HG03066 (cell line): ENCODE measurements at regions not wholly inside any gene's neighbourhood (a gene's known extent, or its start where the extent isn't known, plus 50 kb on each side); places are given as distances from the start of the nearest gene placed in this dataset.
"Not testable (repeated sequence)": the region's sequence is repeated elsewhere in the genome, so short reads cannot be mapped to it uniquely, and the experiment has no call there.

Experiments used
- ATAC-seq: cut with Tn5 transposase; IDR thresholded peaks from one replicate; pipeline ENCODE4 v1.9.1; 2021; ENCODE audit warnings: low read depth; ENCODE audit not compliant: unreplicated experiment

DNA sequence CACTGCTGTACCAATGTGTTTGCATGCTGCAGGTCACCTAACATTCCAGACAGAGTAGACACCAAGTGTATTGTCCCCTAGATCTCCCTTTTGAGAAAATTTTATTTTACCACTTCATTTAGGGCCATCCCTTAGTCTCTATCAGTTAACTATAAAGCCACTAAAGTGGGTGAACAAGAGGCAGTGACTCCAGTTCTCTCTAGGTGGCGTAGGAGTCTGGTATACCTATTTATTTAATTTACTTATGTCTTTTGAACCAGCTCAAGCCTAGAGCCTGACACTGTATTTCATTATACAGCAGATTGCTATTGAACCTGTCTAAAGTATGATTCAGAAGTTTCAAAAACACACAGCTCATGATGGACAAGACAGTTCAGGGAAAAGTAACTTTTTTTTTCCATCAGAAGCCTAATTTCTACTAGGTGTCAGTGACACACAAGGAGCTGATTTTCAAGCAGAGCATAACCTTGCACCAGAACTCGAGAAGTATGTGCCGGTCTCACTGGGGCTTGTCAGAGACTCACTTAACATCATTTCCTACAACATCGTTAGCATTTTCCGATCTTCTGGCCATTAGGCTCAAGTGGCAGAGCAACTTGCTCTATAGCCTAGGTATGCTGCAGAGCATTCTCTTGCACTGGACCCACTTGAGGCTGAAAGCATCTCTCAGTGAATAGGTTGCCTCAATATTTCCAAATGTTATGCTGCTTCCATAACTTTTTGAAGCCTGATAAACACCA, 175.4 kb downstream of the CDC14C start:
- no peak for ATAC-seq

DNA sequence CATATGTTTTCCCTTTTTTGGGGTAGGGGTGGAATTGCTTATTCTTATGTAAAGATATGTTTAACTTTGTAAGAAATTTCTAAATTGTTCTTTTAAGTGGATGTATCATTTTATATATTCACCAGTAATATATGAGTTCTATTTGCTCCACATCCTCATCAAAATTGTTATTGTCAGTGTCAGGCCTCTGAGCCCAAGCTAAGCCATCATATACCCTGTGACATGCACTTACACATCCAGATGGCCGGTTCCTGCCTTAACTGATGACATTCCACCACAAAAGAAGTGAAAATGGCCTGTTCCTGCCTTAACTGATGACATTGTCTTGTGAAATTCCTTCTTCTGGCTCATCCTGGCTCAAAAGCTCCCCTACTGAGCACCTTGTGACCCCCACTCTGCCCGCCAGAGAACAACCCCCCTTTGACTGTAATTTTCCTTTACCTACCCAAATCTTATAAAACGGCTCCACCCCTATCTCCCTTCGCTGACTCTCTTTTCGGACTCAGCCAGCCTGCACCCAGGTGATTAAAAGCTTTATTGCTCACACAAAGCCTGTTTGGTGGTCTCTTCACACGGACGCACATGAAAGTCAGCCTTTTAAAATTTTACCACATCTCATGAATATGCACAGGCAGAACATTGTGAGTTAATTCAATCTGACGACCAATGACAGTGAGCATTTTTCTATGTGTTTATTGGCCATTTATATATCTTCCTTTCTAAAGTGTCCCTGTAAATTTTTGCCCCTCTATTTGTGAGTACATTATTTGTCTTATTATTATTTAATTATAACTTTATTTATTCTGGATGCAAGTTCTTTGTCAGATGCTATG, 176.8 kb downstream of the CDC14C start:
- ATAC-seq, result not testable (repeated sequence)

GRCh38 chr7:49102411-49102810, 178.1 kb downstream of the CDC14C start:
- ATAC-seq, result no peak

DNA sequence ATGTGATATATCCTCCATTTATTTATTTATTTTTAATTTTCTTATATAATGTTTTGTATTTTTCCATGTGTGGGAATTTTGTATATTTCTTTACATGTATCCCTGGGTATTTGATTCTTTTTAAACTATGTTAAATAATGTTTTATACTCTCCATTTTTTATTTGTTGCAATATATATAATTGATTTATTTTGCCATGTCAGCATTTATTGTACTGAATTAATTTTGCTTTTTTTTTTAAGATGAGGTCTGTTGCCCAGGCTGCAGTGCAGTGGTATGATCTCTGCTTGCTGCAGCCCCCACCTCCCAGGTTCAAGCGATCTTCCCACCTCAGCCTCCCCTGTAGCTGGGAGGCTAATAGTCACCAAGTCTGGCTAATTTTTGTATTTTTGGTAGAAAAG, 187.4 kb downstream of the CDC14C start:
- ATAC-seq, result no peak

DNA sequence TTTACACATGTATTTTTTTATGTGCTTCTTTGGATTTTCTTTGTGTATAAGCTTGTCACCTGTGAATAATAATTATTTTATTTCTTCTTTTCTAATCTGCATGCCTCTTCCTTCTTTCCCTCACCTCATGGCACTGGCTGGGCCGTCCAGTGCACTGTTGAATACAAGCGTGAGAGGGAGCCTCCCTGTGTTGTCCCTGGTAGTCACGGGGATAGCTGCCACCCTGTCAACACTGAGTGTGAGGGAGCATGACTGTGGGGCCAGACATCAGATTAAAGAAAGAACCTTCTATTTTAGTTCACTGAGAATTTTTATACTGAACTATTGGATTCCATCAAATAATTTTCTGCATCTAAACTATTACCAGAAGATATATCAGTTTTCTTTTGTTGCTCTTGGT, 187.9 kb downstream of the CDC14C start:
- no peak for ATAC-seq

- ATAC-seq, result no peak
Observed at GRCh38 chr7:49112647-49113046, 188.3 kb downstream of the CDC14C start.

- no peak for ATAC-seq
Observed at GRCh38 chr7:49119706-49120105, 195.4 kb downstream of the CDC14C start.

- ATAC-seq, result no peak
Observed at GRCh38 chr7:49125246-49125645, 200.9 kb downstream of the CDC14C start.

DNA sequence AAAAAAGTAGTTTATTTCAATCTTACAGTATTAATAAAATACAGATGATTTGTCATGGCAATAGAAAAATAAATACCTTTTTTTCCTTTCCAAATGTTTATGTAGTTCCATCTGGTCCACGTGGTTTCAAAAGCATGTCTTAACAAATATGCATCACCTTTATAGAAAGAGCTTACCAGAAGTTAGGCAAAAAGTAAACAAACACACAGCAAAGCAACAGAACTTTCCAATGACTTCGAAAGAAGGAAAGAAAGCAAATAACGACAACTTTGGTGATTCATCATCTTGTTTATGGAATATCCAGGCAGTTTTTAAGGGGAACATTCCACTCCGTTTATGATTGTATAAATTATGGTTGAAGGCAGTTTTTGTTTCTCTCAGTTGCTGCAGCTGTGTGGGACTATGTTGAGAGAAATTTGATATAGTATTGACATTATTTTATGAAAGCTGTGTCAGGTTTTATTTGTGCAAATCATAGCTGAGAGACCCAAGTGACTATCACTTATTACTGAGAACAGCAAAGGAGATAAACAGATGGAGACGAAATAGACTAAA, 203.1 kb downstream of the CDC14C start:
- no peak for ATAC-seq

DNA sequence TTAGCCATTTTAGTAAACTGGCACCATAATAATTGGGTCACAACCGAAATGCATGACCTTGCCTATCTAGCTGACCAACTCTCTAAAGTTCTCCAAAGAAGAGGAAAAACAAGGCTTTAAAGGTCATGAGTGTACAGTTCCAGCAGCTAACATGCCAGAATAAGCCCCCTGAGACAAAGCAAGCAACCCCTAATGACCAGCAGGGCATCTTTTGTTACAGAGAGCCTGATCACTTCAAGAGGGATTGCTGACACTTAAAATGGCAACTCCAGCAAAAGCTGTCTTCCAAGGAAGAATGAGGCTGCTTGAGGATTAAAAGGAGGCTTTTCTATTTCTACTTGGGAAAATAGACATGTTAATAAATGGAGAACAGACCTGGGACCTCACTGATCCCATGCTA, 213.6 kb downstream of the CDC14C start:
- ATAC-seq, result no peak

DNA sequence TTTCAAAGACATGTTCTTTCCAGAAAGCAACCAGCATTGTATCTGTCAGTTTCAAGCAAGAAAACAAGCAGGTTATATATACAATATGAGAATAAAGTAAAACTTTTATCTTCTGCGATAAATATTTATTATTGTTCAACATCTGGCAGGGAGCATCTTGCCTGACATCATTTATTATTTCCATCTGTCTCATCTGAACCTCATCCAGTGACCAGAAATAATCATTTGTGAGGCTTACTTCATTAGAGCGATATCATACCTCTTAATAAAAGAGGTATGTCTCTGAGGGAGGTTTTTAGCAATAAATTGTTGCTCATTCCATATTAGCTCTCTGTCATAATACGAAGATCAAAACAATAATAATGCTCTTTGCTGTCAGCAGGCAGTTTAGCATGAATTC, 226.1 kb downstream of the CDC14C start:
- ATAC-seq, result no peak

- no peak for ATAC-seq
Observed at GRCh38 chr7:49151146-49151545, 226.8 kb downstream of the CDC14C start.

- ATAC-seq, result no peak
Observed at GRCh38 chr7:49158321-49158720, 234.0 kb downstream of the CDC14C start.

- no peak for ATAC-seq
Observed at GRCh38 chr7:49159536-49159935, 235.2 kb downstream of the CDC14C start.

GRCh38 chr7:49166441-49166840, 242.1 kb downstream of the CDC14C start:
- no peak for ATAC-seq

DNA sequence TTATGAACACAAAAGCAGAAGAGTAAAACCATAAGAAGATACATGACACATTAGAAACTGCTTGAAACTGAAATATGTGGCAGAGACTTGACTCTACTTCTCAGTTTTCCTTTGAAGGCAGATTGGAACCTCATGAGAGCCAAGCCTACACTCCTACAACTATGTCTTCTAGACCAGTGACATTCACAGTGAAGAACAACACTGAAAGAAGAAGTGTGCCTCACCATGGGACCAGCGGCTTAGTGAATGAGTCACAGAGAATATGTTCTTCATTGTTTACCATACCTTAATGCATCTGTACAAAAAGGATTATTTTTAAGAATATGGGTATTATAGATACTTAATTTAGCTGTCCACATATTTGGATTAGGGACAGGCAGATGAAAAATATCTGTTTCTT, 248.3 kb downstream of the CDC14C start:
- ATAC-seq, result no peak

GRCh38 chr7:49174396-49174795, 250.0 kb downstream of the CDC14C start:
- ATAC-seq, result no peak

DNA sequence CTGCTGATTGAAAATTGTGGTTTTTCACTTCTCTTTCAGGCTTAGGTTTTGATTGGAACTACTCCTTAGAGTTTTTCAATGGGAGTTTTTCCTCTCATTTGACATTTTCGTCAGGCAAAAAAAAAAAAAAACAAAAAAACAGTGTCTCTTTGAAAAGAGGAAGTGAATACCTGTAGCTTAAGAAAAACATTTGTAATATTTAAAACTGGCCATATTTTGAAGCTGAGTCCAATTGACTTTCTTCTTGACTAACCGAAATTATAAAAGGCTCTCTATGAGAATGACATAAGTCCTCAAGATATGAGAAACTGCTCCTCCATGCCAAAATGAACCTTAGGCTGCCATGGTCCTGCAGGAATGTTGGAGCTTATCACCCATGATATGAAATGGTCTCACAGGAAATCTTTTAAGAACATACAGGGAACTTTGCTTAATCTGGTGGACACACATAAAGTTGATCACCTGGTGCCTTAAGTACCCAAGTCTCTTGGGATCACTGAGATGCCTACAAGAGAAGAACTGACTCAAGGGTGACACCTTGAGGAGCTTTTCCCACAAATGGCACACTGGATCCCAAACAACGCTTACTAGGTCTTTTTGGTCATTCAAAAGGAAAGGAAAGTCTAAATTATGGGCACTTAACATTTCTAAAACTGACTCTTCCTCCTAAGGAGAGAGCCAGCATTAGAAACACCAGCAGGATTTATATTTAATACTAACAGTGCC, 263.4 kb downstream of the CDC14C start:
- ATAC-seq, result no peak

DNA sequence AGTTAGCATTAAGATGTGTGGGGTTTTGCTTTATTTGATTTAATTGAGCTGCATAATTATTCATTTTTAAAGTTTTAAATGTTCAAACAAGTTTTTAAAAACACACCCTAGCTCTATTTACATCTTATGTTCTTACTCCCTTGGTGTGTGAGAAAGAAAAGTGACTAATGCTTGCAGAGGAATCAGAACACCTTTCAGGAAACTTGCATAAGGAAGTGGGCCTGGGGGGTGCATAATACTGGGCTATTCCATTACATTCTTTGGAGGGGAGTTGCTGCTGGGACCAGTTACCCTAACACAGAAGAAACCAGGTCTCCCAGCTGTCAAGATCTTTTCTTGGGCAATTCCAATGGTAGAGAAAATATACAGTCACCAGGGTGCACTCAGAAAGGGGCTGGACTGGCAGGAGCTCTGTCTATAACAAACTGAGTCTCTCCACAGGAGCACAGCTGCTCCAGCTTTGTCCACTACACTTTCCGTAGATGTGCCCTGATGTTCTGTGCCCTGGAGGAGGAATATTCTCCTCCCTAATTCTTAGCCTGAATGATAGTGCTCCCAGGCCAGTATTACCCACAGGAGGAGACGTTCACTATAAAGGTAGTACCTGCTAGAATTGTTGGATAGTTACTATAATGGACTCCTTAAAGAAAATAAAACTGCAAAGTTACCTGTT, 304.2 kb downstream of the CDC14C start:
- ATAC-seq, result no peak

- no peak for ATAC-seq
Observed at GRCh38 chr7:49229246-49229645, 304.9 kb downstream of the CDC14C start.
